KMS-11 (cell line): ENCODE measurements at regions not wholly inside any gene's neighbourhood (a gene's known extent, or its start where the extent isn't known, plus 50 kb on each side); places are given as distances from the start of the nearest gene placed in this dataset.

Experiments
- H2AFZ ChIP-seq: fragments of 200-600 bp; sonication (generic); 2 replicates; pipeline ENCODE4 v1.6.1; 2016; ENCODE audit warnings: antibody characterized with exemption, mixed run types, low read depth
- H3K27ac ChIP-seq: fragments of 200-600 bp; sonication (generic); 2 replicates; pipeline ENCODE4 v1.6.1; 2016; ENCODE audit warnings: mild to moderate bottlenecking, mixed run types
- H3K27me3 ChIP-seq: fragments of 200-600 bp; sonication (generic); 2 replicates; pipeline ENCODE4 v1.6.1; 2017; ENCODE audit warnings: mild to moderate bottlenecking, low read depth, mixed run types, moderate library complexity; ENCODE audit not compliant: insufficient read depth
- H3K36me3 ChIP-seq: fragments of 200-600 bp; sonication (generic); 2 replicates; pipeline ENCODE4 v1.6.1; 2017; ENCODE audit warnings: mild to moderate bottlenecking, mixed run types; ENCODE audit not compliant: insufficient read depth
- H3K4me1 ChIP-seq: fragments of 200-600 bp; sonication (generic); 2 replicates; pipeline ENCODE4 v1.6.1; 2016; ENCODE audit warnings: mild to moderate bottlenecking, low read depth, mixed run types; ENCODE audit not compliant: poor library complexity, severe bottlenecking
- H3K4me2 ChIP-seq: fragments of 200-600 bp; sonication (generic); 2 replicates; pipeline ENCODE4 v1.7.0; 2016; ENCODE audit warnings: mild to moderate bottlenecking, mixed run types
- H3K4me3 ChIP-seq: fragments of 200-600 bp; sonication (generic); IDR thresholded peaks from 2 replicates; pipeline ENCODE4 v1.6.1; 2017; ENCODE audit warnings: low read depth, low read length, mixed read lengths; ENCODE audit not compliant: insufficient read depth
- H3K79me2 ChIP-seq: fragments of 200-600 bp; sonication (generic); 2 replicates; pipeline ENCODE4 v1.6.1; 2016; ENCODE audit warnings: low read depth, mixed run types; ENCODE audit not compliant: insufficient read depth
- H3K9ac ChIP-seq: fragments of 200-600 bp; sonication (generic); 2 replicates; pipeline ENCODE4 v1.6.1; 2016; ENCODE audit warnings: mild to moderate bottlenecking, mixed run types
- H4K20me1 ChIP-seq: fragments of 200-600 bp; sonication (generic); 2 replicates; pipeline ENCODE4 v1.6.1; 2016; ENCODE audit warnings: mild to moderate bottlenecking, mixed run types; ENCODE audit not compliant: insufficient read depth
- TF ChIP-seq, protein P1 (sequence below): fragments of 200-600 bp; sonication (generic); conservative IDR thresholded peaks from 2 replicates; pipeline ENCODE4 v1.6.1; 2017; ENCODE audit warnings: low read depth, mild to moderate bottlenecking, antibody characterized with exemption, low read length, moderate library complexity, mixed read lengths

DNA sequence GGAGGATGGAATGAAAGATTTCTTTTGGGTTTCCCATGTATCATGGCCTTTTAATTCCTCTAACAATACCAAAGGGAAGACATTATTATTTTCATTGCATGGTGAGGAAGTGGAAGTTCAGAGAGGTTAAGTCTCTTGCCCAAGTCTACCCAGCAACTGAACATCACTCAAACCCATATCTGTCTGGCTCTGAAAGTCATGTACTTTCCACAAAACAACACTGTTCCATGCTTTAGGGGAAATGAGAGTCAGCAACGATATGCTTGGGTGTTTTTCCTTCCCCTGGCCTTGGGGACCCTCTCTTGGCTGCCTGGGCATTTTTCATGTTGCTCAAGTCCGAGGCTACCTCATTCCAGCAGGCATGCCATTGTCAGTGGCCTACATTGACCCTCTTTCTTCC, 118.8 kb downstream of the ADTRP start:
- Histone ChIP-seq H3K4me2 (no peak overlapping the region), H3K79me2 (no peaks in the 10 kb centered on the region), H3K36me3 (no peaks in the 10 kb centered on the region), H3K4me3 (no peak overlapping the region), H3K4me1 (peaks cover 14% of the 10 kb centered on the region), H3K27ac (no peak overlapping the region), H4K20me1 (no peaks in the 10 kb centered on the region), H3K27me3 (no peaks in the 10 kb centered on the region), H3K9ac (no peak overlapping the region), H2AFZ (no peak overlapping the region)
- TF ChIP-seq, protein P1, sequence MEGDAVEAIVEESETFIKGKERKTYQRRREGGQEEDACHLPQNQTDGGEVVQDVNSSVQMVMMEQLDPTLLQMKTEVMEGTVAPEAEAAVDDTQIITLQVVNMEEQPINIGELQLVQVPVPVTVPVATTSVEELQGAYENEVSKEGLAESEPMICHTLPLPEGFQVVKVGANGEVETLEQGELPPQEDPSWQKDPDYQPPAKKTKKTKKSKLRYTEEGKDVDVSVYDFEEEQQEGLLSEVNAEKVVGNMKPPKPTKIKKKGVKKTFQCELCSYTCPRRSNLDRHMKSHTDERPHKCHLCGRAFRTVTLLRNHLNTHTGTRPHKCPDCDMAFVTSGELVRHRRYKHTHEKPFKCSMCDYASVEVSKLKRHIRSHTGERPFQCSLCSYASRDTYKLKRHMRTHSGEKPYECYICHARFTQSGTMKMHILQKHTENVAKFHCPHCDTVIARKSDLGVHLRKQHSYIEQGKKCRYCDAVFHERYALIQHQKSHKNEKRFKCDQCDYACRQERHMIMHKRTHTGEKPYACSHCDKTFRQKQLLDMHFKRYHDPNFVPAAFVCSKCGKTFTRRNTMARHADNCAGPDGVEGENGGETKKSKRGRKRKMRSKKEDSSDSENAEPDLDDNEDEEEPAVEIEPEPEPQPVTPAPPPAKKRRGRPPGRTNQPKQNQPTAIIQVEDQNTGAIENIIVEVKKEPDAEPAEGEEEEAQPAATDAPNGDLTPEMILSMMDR: no peak

DNA sequence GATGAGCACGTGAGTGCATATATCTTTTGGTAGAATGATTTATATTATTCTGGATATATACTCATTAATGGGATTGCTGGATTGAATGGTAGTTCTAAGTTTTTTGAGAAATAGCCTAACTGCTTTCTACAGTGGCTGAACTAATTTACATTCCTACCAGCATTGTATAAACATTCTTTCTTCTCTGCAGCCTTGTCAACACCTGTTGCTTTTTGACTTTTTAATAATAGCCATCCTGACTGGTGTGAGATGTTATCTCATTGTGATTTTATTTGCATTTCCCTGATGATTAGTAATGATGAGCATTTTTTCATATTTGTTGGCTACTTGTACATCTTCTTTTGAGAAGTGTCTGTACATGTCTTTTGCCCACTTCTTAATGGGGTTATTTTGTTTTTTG, 116.3 kb downstream of the ADTRP start:
- Histone ChIP-seq H4K20me1 (no peaks in the 10 kb centered on the region), H3K9ac (no peak overlapping the region), H3K27me3 (no peaks in the 10 kb centered on the region), H2AFZ (no peak overlapping the region), H3K4me1 (no peaks in the 10 kb centered on the region), H3K4me2 (no peak overlapping the region), H3K36me3 (no peaks in the 10 kb centered on the region), H3K27ac (no peak overlapping the region), H3K79me2 (no peaks in the 10 kb centered on the region), H3K4me3 (no peak overlapping the region)
- TF ChIP-seq, protein P1: no peak

DNA sequence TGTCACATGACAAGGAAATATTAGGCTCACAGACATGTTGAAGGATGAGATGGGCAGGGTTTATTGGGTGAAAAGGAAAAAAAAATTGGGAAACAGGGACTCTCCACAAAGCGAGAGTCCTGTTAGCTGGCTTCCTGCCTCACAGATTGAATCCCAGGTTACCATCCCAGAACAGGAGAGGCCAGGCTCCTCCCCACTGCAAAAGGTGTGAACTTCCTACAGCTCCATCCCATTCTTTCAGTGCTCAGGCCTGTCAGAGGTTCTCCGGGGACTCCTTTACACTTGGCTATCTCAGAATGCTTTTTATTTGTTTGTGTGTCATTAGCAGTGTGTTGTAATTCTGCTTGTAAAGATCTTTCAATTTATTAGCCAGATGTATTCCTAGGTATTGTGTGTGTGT, 115.1 kb downstream of the ADTRP start:
- no peak overlapping the region for H2AFZ ChIP-seq
- no peaks in the 10 kb centered on the region for H3K27me3 ChIP-seq
- H3K4me1 ChIP-seq: no peaks in the 10 kb centered on the region
- H3K27ac ChIP-seq: no peak overlapping the region
- no peaks in the 10 kb centered on the region for H3K79me2 ChIP-seq
- H3K36me3 ChIP-seq: no peaks in the 10 kb centered on the region
- no peak overlapping the region for H3K4me2 ChIP-seq
- H4K20me1 ChIP-seq: no peaks in the 10 kb centered on the region
- TF ChIP-seq, protein P1: no peak
- no peak overlapping the region for H3K4me3 ChIP-seq
- H3K9ac ChIP-seq: no peak overlapping the region
